ENCODE measurements at regions not wholly inside any gene's neighbourhood (a gene's known extent, or its start where the extent isn't known, plus 50 kb on each side); places are given as distances from the start of the nearest gene placed in this dataset.

DNA sequence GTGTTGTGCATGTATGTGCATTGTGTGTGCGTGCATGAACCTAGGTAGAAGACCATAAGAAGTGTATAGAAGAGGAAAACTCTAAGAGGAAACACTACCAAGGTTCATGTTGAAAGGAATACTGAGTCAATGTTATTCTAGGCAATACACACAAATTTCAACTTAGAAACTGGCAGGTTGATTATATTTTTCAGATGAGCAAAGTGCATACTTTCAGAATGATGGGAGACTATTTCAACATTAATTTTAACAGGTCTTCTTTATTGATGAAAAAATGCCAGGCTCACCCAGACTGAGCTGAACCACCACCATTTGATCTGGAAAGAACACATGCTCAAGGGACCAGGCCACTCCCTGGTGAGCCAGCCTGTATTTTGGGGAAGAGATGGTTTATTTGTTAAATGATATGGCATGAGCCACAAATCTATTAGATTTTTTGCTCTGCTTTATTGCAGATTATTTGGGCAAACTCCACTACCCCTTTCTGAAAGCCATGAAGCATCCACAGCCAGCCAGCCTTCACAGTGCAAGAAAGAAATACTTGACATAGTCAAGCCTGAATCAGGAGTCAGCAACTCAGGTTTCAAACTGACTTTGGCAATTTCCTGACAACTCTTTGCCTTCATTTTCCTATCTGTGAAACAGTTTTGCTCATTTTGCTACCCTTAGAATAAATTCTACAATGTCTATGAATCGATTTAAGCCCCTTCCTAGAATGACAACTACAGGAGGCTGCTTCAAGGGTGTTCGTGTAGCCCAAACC is 368.9 kb downstream of the COG6 start:
- H3K4me1 ChIP-seq: no peaks in the 10 kb centered on the region
- H3K4me3 Mint-ChIP-seq: no peak overlapping the region
- no peak for DNase-seq (ENCODE audit: low spot score)
- H4K20me1 ChIP-seq (ENCODE audit: low read depth): no peaks in the 10 kb centered on the region
- H3K27ac Mint-ChIP-seq: no peak overlapping the region
- peaks cover 3% of the 10 kb centered on the region for H3K9me3 Mint-ChIP-seq
- H3K36me3 Mint-ChIP-seq: no peaks in the 10 kb centered on the region
- H3K36me3 ChIP-seq: no peaks in the 10 kb centered on the region
- no peak overlapping the region for H3K4me3 ChIP-seq
- H3K27me3 Mint-ChIP-seq (ENCODE audit: insufficient read depth, low read depth): peaks cover 5% of the 10 kb centered on the region
- H3K4me2 ChIP-seq: no peak overlapping the region
- H3K27ac ChIP-seq: no peak overlapping the region
- TF ChIP-seq, protein P1, sequence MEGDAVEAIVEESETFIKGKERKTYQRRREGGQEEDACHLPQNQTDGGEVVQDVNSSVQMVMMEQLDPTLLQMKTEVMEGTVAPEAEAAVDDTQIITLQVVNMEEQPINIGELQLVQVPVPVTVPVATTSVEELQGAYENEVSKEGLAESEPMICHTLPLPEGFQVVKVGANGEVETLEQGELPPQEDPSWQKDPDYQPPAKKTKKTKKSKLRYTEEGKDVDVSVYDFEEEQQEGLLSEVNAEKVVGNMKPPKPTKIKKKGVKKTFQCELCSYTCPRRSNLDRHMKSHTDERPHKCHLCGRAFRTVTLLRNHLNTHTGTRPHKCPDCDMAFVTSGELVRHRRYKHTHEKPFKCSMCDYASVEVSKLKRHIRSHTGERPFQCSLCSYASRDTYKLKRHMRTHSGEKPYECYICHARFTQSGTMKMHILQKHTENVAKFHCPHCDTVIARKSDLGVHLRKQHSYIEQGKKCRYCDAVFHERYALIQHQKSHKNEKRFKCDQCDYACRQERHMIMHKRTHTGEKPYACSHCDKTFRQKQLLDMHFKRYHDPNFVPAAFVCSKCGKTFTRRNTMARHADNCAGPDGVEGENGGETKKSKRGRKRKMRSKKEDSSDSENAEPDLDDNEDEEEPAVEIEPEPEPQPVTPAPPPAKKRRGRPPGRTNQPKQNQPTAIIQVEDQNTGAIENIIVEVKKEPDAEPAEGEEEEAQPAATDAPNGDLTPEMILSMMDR (IDR thresholded peaks at IDR 0.05): no peak
- no peak for TF ChIP-seq EZH2 (IDR thresholded peaks at IDR 0.05)
- H2AFZ ChIP-seq (replicated peaks): no peak overlapping the region
- H3K9me3 ChIP-seq (ENCODE audit: low read depth): no peaks in the 10 kb centered on the region
- no peaks in the 10 kb centered on the region for H3K4me1 Mint-ChIP-seq
- H3K79me2 ChIP-seq (ENCODE audit: low read depth): no peaks in the 10 kb centered on the region
- no peaks in the 10 kb centered on the region for H3F3A ChIP-seq (ENCODE audit: low read depth)
- no peaks in the 10 kb centered on the region for H3K27me3 ChIP-seq
- H3K9ac ChIP-seq: no peak overlapping the region

- no peaks in the 10 kb centered on the region for H3K27me3 ChIP-seq
- no peak overlapping the region for H2AFZ ChIP-seq (replicated peaks)
- H3K27ac ChIP-seq: no peak overlapping the region
- no peaks in the 10 kb centered on the region for H3K36me3 ChIP-seq
- H3K9ac ChIP-seq: no peak overlapping the region
- Mint-ChIP-seq H3K27ac (no peak overlapping the region), H3K9me3 (peaks cover 3% of the 10 kb centered on the region), H3K27me3 (ENCODE audit: insufficient read depth, low read depth) (peaks cover 5% of the 10 kb centered on the region), H3K4me1 (no peaks in the 10 kb centered on the region), H3K36me3 (no peaks in the 10 kb centered on the region), H3K4me3 (no peak overlapping the region)
- no peaks in the 10 kb centered on the region for H4K20me1 ChIP-seq (ENCODE audit: low read depth)
- H3K79me2 ChIP-seq (ENCODE audit: low read depth): no peaks in the 10 kb centered on the region
- no peak for TF ChIP-seq EZH2 (IDR thresholded peaks at IDR 0.05)
- TF ChIP-seq EZH2phosphoT487 (IDR thresholded peaks at IDR 0.05): no peak
- TF ChIP-seq, protein P1 (IDR thresholded peaks at IDR 0.05): no peak
- no peaks in the 10 kb centered on the region for H3F3A ChIP-seq (ENCODE audit: low read depth)
- no peak for DNase-seq (ENCODE audit: low spot score)
- no peak overlapping the region for H3K4me2 ChIP-seq
- H3K4me1 ChIP-seq: no peaks in the 10 kb centered on the region
- H3K4me3 ChIP-seq: no peak overlapping the region
- no peaks in the 10 kb centered on the region for H3K9me3 ChIP-seq (ENCODE audit: low read depth)
Measured at GRCh38 chr13:40024967-40025714, 369.7 kb downstream of the COG6 start.

DNA sequence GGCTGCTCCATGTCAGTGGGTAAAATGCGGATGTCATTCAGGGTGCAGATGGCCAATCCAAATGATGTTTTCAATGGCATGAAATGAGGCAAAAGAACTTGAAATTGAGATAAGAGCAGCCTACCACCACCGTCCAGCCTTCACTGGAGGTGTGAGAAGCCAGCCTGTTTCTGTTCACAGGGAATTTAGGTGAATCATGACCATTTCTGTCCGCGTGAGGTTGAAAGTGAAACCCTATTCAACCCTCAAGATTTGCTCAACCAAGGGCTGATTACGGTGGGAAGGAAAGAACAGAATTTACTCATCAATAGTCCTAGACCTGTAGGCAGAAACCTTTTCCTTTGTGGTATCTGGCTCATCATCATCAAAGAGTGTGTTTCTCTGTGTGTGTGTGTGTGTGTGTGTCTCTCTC is 370.7 kb downstream of the COG6 start:
- no peak for DNase-seq (ENCODE audit: low spot score)
- Histone ChIP-seq H2AFZ (replicated peaks) (no peak overlapping the region), H4K20me1 (ENCODE audit: low read depth) (no peaks in the 10 kb centered on the region), H3K4me2 (no peak overlapping the region), H3F3A (ENCODE audit: low read depth) (no peaks in the 10 kb centered on the region), H3K4me1 (no peaks in the 10 kb centered on the region), H3K36me3 (no peaks in the 10 kb centered on the region), H3K9ac (no peak overlapping the region), H3K27me3 (no peaks in the 10 kb centered on the region), H3K4me3 (no peak overlapping the region), H3K79me2 (ENCODE audit: low read depth) (no peaks in the 10 kb centered on the region), H3K9me3 (ENCODE audit: low read depth) (no peaks in the 10 kb centered on the region), H3K27ac (no peak overlapping the region)
- H3K27me3 Mint-ChIP-seq (ENCODE audit: insufficient read depth, low read depth): peaks cover 5% of the 10 kb centered on the region
- peaks cover 3% of the 10 kb centered on the region for H3K9me3 Mint-ChIP-seq
- H3K27ac Mint-ChIP-seq: no peak overlapping the region
- H3K36me3 Mint-ChIP-seq: no peaks in the 10 kb centered on the region
- TF ChIP-seq EZH2phosphoT487 (IDR thresholded peaks at IDR 0.05): no peak
- TF ChIP-seq EZH2 (IDR thresholded peaks at IDR 0.05): no peak
- TF ChIP-seq, protein P1 (IDR thresholded peaks at IDR 0.05): no peak
- no peaks in the 10 kb centered on the region for H3K4me1 Mint-ChIP-seq
- no peak overlapping the region for H3K4me3 Mint-ChIP-seq
